ENCODE measurements at regions not wholly inside any gene's neighbourhood (a gene's known extent, or its start where the extent isn't known, plus 50 kb on each side); places are given as distances from the start of the nearest gene placed in this dataset.

- TF ChIP-seq, protein P1, sequence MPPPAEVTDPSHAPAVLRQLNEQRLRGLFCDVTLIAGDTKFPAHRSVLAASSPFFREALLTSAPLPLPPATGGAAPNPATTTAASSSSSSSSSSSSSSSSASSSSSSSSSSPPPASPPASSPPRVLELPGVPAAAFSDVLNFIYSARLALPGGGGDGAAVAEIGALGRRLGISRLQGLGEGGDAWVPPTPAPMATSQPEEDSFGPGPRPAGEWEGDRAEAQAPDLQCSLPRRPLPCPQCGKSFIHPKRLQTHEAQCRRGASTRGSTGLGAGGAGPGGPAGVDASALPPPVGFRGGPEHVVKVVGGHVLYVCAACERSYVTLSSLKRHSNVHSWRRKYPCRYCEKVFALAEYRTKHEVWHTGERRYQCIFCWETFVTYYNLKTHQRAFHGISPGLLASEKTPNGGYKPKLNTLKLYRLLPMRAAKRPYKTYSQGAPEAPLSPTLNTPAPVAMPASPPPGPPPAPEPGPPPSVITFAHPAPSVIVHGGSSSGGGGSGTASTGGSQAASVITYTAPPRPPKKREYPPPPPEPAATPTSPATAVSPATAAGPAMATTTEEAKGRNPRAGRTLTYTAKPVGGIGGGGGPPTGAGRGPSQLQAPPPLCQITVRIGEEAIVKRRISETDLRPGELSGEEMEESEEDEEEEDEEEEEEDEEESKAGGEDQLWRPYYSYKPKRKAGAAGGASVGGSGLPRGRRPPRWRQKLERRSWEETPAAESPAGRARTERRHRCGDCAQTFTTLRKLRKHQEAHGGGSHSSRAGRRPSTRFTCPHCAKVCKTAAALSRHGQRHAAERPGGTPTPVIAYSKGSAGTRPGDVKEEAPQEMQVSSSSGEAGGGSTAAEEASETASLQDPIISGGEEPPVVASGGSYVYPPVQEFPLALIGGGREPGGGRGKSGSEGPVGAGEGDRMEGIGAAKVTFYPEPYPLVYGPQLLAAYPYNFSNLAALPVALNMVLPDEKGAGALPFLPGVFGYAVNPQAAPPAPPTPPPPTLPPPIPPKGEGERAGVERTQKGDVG (CRISPR knock-in tag; IDR thresholded peaks at IDR 0.05; ENCODE audit: borderline replicate concordance): no peak
- TF ChIP-seq RELA (CRISPR knock-in tag; IDR thresholded peaks at IDR 0.05) (no peak), ZNF747 (CRISPR knock-in tag; IDR thresholded peaks at IDR 0.05; ENCODE audit: borderline replicate concordance) (no peak), ZNF460 (CRISPR knock-in tag; IDR thresholded peaks at IDR 0.05; ENCODE audit: borderline replicate concordance) (no peak), EZH2 (conservative IDR thresholded peaks at IDR 0.05; ENCODE audit: low read depth, low read length) (no peak), ZNF567 (CRISPR knock-in tag; IDR thresholded peaks at IDR 0.05; ENCODE audit: borderline replicate concordance) (no peak), DNMT3B (CRISPR knock-in tag; conservative IDR thresholded peaks at IDR 0.05) (no peak), ZNF615 (CRISPR knock-in tag; IDR thresholded peaks at IDR 0.05; ENCODE audit: borderline replicate concordance) (no peak), POGZ (CRISPR knock-in tag; IDR thresholded peaks at IDR 0.05) (peak; percentile 47), NR0B2 (CRISPR knock-in tag; IDR thresholded peaks at IDR 0.05) (no peak), HINFP (CRISPR knock-in tag; IDR thresholded peaks at IDR 0.05; ENCODE audit: low read depth) (no peak), ZNF569 (CRISPR knock-in tag; IDR thresholded peaks at IDR 0.05; ENCODE audit: borderline replicate concordance) (no peak), XRCC5 (optimal IDR thresholded peaks at IDR 0.05; ENCODE audit: low read length) (no peak), ZNF510 (CRISPR knock-in tag; IDR thresholded peaks at IDR 0.05; ENCODE audit: low read depth) (no peak), RFX5 (IDR thresholded peaks at IDR 0.05; ENCODE audit: low read depth, low read length) (no peak)
- TF ChIP-seq, protein P2, sequence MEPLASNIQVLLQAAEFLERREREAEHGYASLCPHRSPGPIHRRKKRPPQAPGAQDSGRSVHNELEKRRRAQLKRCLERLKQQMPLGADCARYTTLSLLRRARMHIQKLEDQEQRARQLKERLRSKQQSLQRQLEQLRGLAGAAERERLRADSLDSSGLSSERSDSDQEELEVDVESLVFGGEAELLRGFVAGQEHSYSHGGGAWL (CRISPR knock-in tag; IDR thresholded peaks at IDR 0.05): no peak
- TF ChIP-seq, protein P3, sequence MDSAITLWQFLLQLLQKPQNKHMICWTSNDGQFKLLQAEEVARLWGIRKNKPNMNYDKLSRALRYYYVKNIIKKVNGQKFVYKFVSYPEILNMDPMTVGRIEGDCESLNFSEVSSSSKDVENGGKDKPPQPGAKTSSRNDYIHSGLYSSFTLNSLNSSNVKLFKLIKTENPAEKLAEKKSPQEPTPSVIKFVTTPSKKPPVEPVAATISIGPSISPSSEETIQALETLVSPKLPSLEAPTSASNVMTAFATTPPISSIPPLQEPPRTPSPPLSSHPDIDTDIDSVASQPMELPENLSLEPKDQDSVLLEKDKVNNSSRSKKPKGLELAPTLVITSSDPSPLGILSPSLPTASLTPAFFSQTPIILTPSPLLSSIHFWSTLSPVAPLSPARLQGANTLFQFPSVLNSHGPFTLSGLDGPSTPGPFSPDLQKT (CRISPR knock-in tag; IDR thresholded peaks at IDR 0.05; ENCODE audit: borderline replicate concordance): no peak
- TF ChIP-seq, protein P4, sequence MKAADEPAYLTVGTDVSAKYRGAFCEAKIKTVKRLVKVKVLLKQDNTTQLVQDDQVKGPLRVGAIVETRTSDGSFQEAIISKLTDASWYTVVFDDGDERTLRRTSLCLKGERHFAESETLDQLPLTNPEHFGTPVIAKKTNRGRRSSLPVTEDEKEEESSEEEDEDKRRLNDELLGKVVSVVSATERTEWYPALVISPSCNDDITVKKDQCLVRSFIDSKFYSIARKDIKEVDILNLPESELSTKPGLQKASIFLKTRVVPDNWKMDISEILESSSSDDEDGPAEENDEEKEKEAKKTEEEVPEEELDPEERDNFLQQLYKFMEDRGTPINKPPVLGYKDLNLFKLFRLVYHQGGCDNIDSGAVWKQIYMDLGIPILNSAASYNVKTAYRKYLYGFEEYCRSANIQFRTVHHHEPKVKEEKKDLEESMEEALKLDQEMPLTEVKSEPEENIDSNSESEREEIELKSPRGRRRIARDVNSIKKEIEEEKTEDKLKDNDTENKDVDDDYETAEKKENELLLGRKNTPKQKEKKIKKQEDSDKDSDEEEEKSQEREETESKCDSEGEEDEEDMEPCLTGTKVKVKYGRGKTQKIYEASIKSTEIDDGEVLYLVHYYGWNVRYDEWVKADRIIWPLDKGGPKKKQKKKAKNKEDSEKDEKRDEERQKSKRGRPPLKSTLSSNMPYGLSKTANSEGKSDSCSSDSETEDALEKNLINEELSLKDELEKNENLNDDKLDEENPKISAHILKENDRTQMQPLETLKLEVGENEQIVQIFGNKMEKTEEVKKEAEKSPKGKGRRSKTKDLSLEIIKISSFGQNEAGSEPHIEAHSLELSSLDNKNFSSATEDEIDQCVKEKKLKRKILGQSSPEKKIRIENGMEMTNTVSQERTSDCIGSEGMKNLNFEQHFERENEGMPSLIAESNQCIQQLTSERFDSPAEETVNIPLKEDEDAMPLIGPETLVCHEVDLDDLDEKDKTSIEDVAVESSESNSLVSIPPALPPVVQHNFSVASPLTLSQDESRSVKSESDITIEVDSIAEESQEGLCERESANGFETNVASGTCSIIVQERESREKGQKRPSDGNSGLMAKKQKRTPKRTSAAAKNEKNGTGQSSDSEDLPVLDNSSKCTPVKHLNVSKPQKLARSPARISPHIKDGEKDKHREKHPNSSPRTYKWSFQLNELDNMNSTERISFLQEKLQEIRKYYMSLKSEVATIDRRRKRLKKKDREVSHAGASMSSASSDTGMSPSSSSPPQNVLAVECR (CRISPR knock-in tag; IDR thresholded peaks at IDR 0.05; ENCODE audit: borderline replicate concordance): no peak
Observed at GRCh38 chr2:226168496-226169160, 631.0 kb downstream of the IRS1 start (continued).
